ENCODE measurements at regions not wholly inside any gene's neighbourhood (a gene's known extent, or its start where the extent isn't known, plus 50 kb on each side); places are given as distances from the start of the nearest gene placed in this dataset.
"Not testable (repeated sequence)": the region's sequence is repeated elsewhere in the genome, so short reads cannot be mapped to it uniquely, and the experiment has no call there.

- DNase-seq (ENCODE audit: low spot score), result no peak
Observed at GRCh38 chr9:29220596-29221251, 1647.4 kb upstream of the C9orf72 start.

GRCh38 chr9:29228558-29228957 is 1655.3 kb upstream of the C9orf72 start:
- DNase-seq (ENCODE audit: low spot score), result no peak

- no peak for DNase-seq (ENCODE audit: low spot score)
Observed at GRCh38 chr9:29230931-29231330, 1657.7 kb upstream of the C9orf72 start.

- DNase-seq (ENCODE audit: low spot score), result no peak
Observed at GRCh38 chr9:29233193-29233592, 1659.9 kb upstream of the C9orf72 start.

GRCh38 chr9:29241320-29241719 is 1668.0 kb upstream of the C9orf72 start:
- no peak for DNase-seq (ENCODE audit: low spot score)

GRCh38 chr9:29245351-29245750 is 1672.1 kb upstream of the C9orf72 start:
- no peak for DNase-seq (ENCODE audit: low spot score)

- DNase-seq (ENCODE audit: low spot score), result not testable (repeated sequence)
Observed at GRCh38 chr9:29270400-29270799, 1697.1 kb upstream of the C9orf72 start.

- no peak for DNase-seq (ENCODE audit: low spot score)
Observed at GRCh38 chr9:29282121-29282520, 1708.8 kb upstream of the C9orf72 start.

GRCh38 chr9:29285818-29286217 is 1712.5 kb upstream of the C9orf72 start:
- DNase-seq (ENCODE audit: low spot score), result no peak

- DNase-seq (ENCODE audit: low spot score), result no peak
Observed at GRCh38 chr9:29289365-29289764, 1716.1 kb upstream of the C9orf72 start.

- DNase-seq (ENCODE audit: low spot score), result no peak
Observed at GRCh38 chr9:29290516-29290915, 1717.2 kb upstream of the C9orf72 start.

- no peak for DNase-seq (ENCODE audit: low spot score)
Observed at GRCh38 chr9:29297592-29297991, 1724.3 kb upstream of the C9orf72 start.

GRCh38 chr9:29311221-29311620 is 1737.9 kb upstream of the C9orf72 start:
- DNase-seq (ENCODE audit: low spot score), result no peak

- DNase-seq (ENCODE audit: low spot score), result no peak
Observed at GRCh38 chr9:29312327-29312726, 1739.0 kb upstream of the C9orf72 start.

- no peak for DNase-seq (ENCODE audit: low spot score)
Observed at GRCh38 chr9:29319736-29320513, 1746.6 kb upstream of the C9orf72 start.

- DNase-seq (ENCODE audit: low spot score), result no peak
Observed at GRCh38 chr9:29322240-29322639, 1749.0 kb upstream of the C9orf72 start.

GRCh38 chr9:29325894-29326293 is 1752.6 kb upstream of the C9orf72 start:
- no peak for DNase-seq (ENCODE audit: low spot score)

- DNase-seq (ENCODE audit: low spot score), result peak; percentile 3
Observed at GRCh38 chr9:29332789-29333188, 1759.5 kb upstream of the C9orf72 start.

- DNase-seq (ENCODE audit: low spot score), result no peak
Observed at GRCh38 chr9:29336281-29336680, 1763.0 kb upstream of the C9orf72 start.

- no peak for DNase-seq (ENCODE audit: low spot score)
Observed at GRCh38 chr9:29339387-29339786, 1766.1 kb upstream of the C9orf72 start.

- DNase-seq (ENCODE audit: low spot score), result no peak
Observed at GRCh38 chr9:29348999-29349398, 1775.7 kb upstream of the C9orf72 start.

- DNase-seq (ENCODE audit: low spot score), result no peak
Observed at GRCh38 chr9:29389421-29389820, 1816.1 kb upstream of the C9orf72 start.

GRCh38 chr9:29390859-29391258 is 1817.6 kb upstream of the C9orf72 start:
- no peak for DNase-seq (ENCODE audit: low spot score)

- DNase-seq (ENCODE audit: low spot score), result no peak
Observed at GRCh38 chr9:29393064-29393463, 1819.8 kb upstream of the C9orf72 start.
